GM12878 (cell line): ENCODE measurements at regions not wholly inside any gene's neighbourhood (a gene's known extent, or its start where the extent isn't known, plus 50 kb on each side); places are given as distances from the start of the nearest gene placed in this dataset.

Experiments
- ATAC-seq: fragments of 200-7000 bp; cut with Tn5 transposase; 3 replicates; pipeline ENCODE4 v1.9.1; 2020; ENCODE audit warnings: mild to moderate bottlenecking, moderate library complexity
- BruUV-seq: library from RNA; stranded (reverse); fragments of 400-500 nt; replicated peaks from 2 replicates; lab custom pipeline; 2021; lab: Mats Ljungman, UMichigan
- CTCF ChIA-PET: fragments of 300-600 bp; sonication (Branson Sonifier 250); formaldehyde crosslinking; extraction: SDS; loops from one replicate; lab custom pipeline; 2021; ENCODE audit warnings: inconsistent platforms; lab: Yijun Ruan, JAX
- POLR2A ChIA-PET: fragments of 350-600 bp; formaldehyde crosslinking; extraction: SDS; loops from one replicate; lab custom pipeline; 2021; ENCODE audit warnings: inconsistent platforms; lab: Charles Lee
- RAD21 ChIA-PET: fragments of 300-600 bp; sonication (Branson Sonifier 250); formaldehyde crosslinking; loops from one replicate; lab custom pipeline; 2023; ENCODE audit warnings: antibody characterized with exemption; ENCODE audit not compliant: unreplicated experiment; lab: Charles Lee
- SMC1A ChIA-PET: fragments of 300-600 bp; sonication (Branson Sonifier 250); formaldehyde crosslinking; loops from one replicate; lab custom pipeline; 2023; ENCODE audit not compliant: unreplicated experiment, uncharacterized antibody; lab: Charles Lee
- DNase-seq: peaks from one replicate; pipeline ENCODE4 v3.0.0-alpha.2; 2011; ENCODE audit warnings: low read depth, low spot score
- FAIRE-seq: peaks from 3 replicates; lab custom pipeline; 2011; peaks lifted over from hg19 to GRCh38; lab: Jason Lieb, UNC
- H2AFZ ChIP-seq: 2 replicates; pipeline ENCODE4 v1.6.0; 2011; ENCODE audit warnings: low read depth, low read length, control low read depth; ENCODE audit not compliant: control insufficient read depth
- H3K27ac ChIP-seq: 2 replicates; pipeline ENCODE4 v1.5.1; 2011; ENCODE audit warnings: control low read depth; ENCODE audit not compliant: control insufficient read depth, insufficient read depth
- H3K27me3 ChIP-seq, 2 experiments: replicated peaks in 1 of 2; 2 replicates each; pipeline versions ENCODE4 v1.6.0 to v1.6.1; 2011; ENCODE audit warnings: low read length in 1 of 2; ENCODE audit not compliant: control insufficient read depth in 2 of 2, insufficient read depth in 2 of 2
- H3K36me3 ChIP-seq, 2 experiments: 2 replicates each; pipeline ENCODE4 v1.5.1; 2011; ENCODE audit warnings: low read length in 1 of 2; ENCODE audit not compliant: control insufficient read depth in 2 of 2, insufficient read depth in 2 of 2
- H3K4me1 ChIP-seq: 2 replicates; pipeline ENCODE4 v1.6.1; 2011; ENCODE audit warnings: mild to moderate bottlenecking, low read length, moderate library complexity, mixed read lengths; ENCODE audit not compliant: control insufficient read depth, insufficient read depth
- H3K4me2 ChIP-seq: 2 replicates; pipeline ENCODE4 v1.6.0; 2011; ENCODE audit warnings: control low read depth; ENCODE audit not compliant: control insufficient read depth, insufficient read depth
- H3K4me3 ChIP-seq: fragments of 200-600 bp; sonication (generic); 2 replicates; pipeline ENCODE4 v1.5.1; 2016
- H3K79me2 ChIP-seq: 2 replicates; pipeline ENCODE4 v1.6.0; 2011; ENCODE audit warnings: low read length; ENCODE audit not compliant: control insufficient read depth, insufficient read depth
- H3K9ac ChIP-seq: 2 replicates; pipeline ENCODE4 v1.8.0; 2011; ENCODE audit warnings: low read length, control low read depth, mixed read lengths; ENCODE audit not compliant: control insufficient read depth, insufficient read depth
- H3K9me3 ChIP-seq: replicated peaks from 3 replicates; pipeline ENCODE4 v1.5.1; 2011; ENCODE audit warnings: mild to moderate bottlenecking, low read length; ENCODE audit not compliant: control insufficient read depth, insufficient read depth
- H4K20me1 ChIP-seq: 2 replicates; pipeline ENCODE4 v1.6.0; 2011; ENCODE audit not compliant: control insufficient read depth, insufficient read depth
- ASH2L ChIP-seq: fragments of 300-600, 200-600 bp; sonication (generic); IDR thresholded peaks from 2 replicates; pipeline ENCODE4 v1.6.1; 2017; ENCODE audit warnings: low read depth, mild to moderate bottlenecking, borderline replicate concordance
- CEBPB ChIP-seq, 2 experiments: fragments of 150-350 bp in 1 of 2; IDR thresholded peaks; 2 replicates each; pipeline ENCODE4 v1.6.1; 2012 to 2014; ENCODE audit warnings: low read depth in 2 of 2, low read length in 2 of 2, borderline replicate concordance in 1 of 2, inconsistent platforms in 1 of 2
- DPF2 ChIP-seq: fragments of 450-650 bp; IDR thresholded peaks from 2 replicates; pipeline ENCODE4 v1.6.1; 2017; ENCODE audit warnings: mild to moderate bottlenecking
- E4F1 ChIP-seq: fragments of 450-650 bp; IDR thresholded peaks from 2 replicates; pipeline ENCODE4 v1.6.1; 2018; ENCODE audit warnings: borderline replicate concordance, mild to moderate bottlenecking; ENCODE audit not compliant: partially characterized antibody
- HDGF ChIP-seq: fragments of 450-650 bp; IDR thresholded peaks from 2 replicates; pipeline ENCODE4 v1.6.1; 2016; ENCODE audit warnings: antibody characterized with exemption
- IKZF2 ChIP-seq, 2 experiments: fragments of 450-650 bp; IDR thresholded peaks; 2 replicates each; pipeline ENCODE4 v1.6.1; 2017; ENCODE audit warnings: mild to moderate bottlenecking in 2 of 2, moderate library complexity in 2 of 2
- MEF2A ChIP-seq: IDR thresholded peaks from 2 replicates; pipeline ENCODE4 v1.6.1; 2011; ENCODE audit warnings: low read depth, mild to moderate bottlenecking, low read length, moderate library complexity; ENCODE audit not compliant: insufficient read depth
- MTA2 ChIP-seq: fragments of 450-650 bp; IDR thresholded peaks from 2 replicates; pipeline ENCODE4 v1.6.1; 2016; ENCODE audit warnings: low read depth, mild to moderate bottlenecking, moderate library complexity
- NR2C2 ChIP-seq: IDR thresholded peaks from 2 replicates; pipeline ENCODE4 v1.6.1; 2011; ENCODE audit warnings: borderline replicate concordance, low read depth; ENCODE audit not compliant: control insufficient read depth, insufficient read length
- PKNOX1 ChIP-seq: fragments of 450-650 bp; IDR thresholded peaks from 2 replicates; pipeline ENCODE4 v1.6.1; 2016; ENCODE audit warnings: mild to moderate bottlenecking
- PML ChIP-seq: IDR thresholded peaks from 2 replicates; pipeline ENCODE4 v1.6.1; 2012; ENCODE audit warnings: low read length, inconsistent platforms
- POLR2A ChIP-seq: IDR thresholded peaks from 2 replicates; pipeline ENCODE4 v1.6.1; 2011; ENCODE audit warnings: low read depth, mild to moderate bottlenecking, low read length
- REST ChIP-seq: IDR thresholded peaks from 2 replicates; pipeline ENCODE4 v1.6.1; 2012; ENCODE audit warnings: mild to moderate bottlenecking, low read depth, low read length
- SREBF2 ChIP-seq: IDR thresholded peaks from 2 replicates; pipeline ENCODE4 v1.6.1; 2012; ENCODE audit warnings: mild to moderate bottlenecking, low read length
- TCF7 ChIP-seq: IDR thresholded peaks from 2 replicates; pipeline ENCODE4 v1.6.1; 2014; ENCODE audit warnings: antibody characterized with exemption, borderline replicate concordance
- ZSCAN29 ChIP-seq: fragments of 450-650 bp; IDR thresholded peaks from 2 replicates; pipeline ENCODE4 v1.6.1; 2017; ENCODE audit warnings: mild to moderate bottlenecking, moderate library complexity
- WGBS: methylation state at CpG from one replicate; pipeline ENCODE4 v1.1.6; 2016; ENCODE audit warnings: low lambda C conversion rate; ENCODE audit not compliant: insufficient replicate concordance, insufficient coverage; ENCODE audit errors: missing lambda C conversion rate; 5-methylcytosine and 5-hydroxymethylcytosine counted together
- in situ Hi-C: fragments of 300-500 bp; cut with MboI; formaldehyde crosslinking; loops from 9 replicates; pipeline ENCODE4 v1.14.3; 2018; ENCODE audit warnings: mixed read lengths
- intact Hi-C: fragments of 100-400 bp; cut with micrococcal nuclease; formaldehyde crosslinking; loops from one replicate; pipeline ENCODE4 v1.14.2; 2022; ENCODE audit not compliant: unreplicated experiment

- in situ Hi-C loops, result no loop called here
- WGBS, result 11% methylated on average over 7 of the region's 7 CpGs
- no TSS peak for BruUV-seq
- DNase-seq (no peak), ATAC-seq (no peak), FAIRE-seq (no peak)
- intact Hi-C loops, result no loop called here
- H3K9ac ChIP-seq, result no peak overlapping the region
- no peaks in the 10 kb centered on the region for H3K9me3 ChIP-seq
- TF ChIP-seq CEBPB (IDR thresholded peaks at IDR 0.05; ENCODE audit: borderline replicate concordance in 1 of 2, low read depth in 2 of 2, low read length in 2 of 2), result no peak
- no peak for TF ChIP-seq MEF2A
- no peak for TF ChIP-seq ASH2L
- no peak for TF ChIP-seq SREBF2
- no peak for TF ChIP-seq MTA2
- no peak for TF ChIP-seq IKZF2 (IDR thresholded peaks at IDR 0.05)
- no peak for TF ChIP-seq NR2C2
- no peak for TF ChIP-seq ZSCAN29
- no peak for TF ChIP-seq DPF2
- TF ChIP-seq PML, result no peak
- no peak for TF ChIP-seq PKNOX1
- TF ChIP-seq HDGF, result no peak
- TF ChIP-seq E4F1, result no peak
- no peak for TF ChIP-seq REST
- no peak for TF ChIP-seq TCF7
- TF ChIP-seq POLR2A, result no peak
- H3K4me2 ChIP-seq, result no peak overlapping the region
- H3K27me3 ChIP-seq, result no peaks in the 10 kb centered on the region
- H2AFZ ChIP-seq, result no peak overlapping the region
- SMC1A ChIA-PET, result no interaction called here
- no peaks in the 10 kb centered on the region for H3K36me3 ChIP-seq
- CTCF ChIA-PET, result no interaction called here
- H3K27ac ChIP-seq, result no peak overlapping the region
- H3K4me1 ChIP-seq, result no peaks in the 10 kb centered on the region
- H3K79me2 ChIP-seq, result no peaks in the 10 kb centered on the region
- no peaks in the 10 kb centered on the region for H4K20me1 ChIP-seq
- no peak overlapping the region for H3K4me3 ChIP-seq
- RAD21 ChIA-PET, result no interaction called here
- POLR2A ChIA-PET, result no interaction called here
These were observed 203.1 kb downstream of the CBLN1 start for GRCh38 chr16:49078571-49078970.
